Stimulated activated CD4-positive, alpha-beta T cell treated with anti-CD3 and anti-CD28 coated beads, Interleukin-2, amount 100 ng/mL, for 4 hours (primary cell): ENCODE measurements at regions not wholly inside any gene's neighbourhood (a gene's known extent, or its start where the extent isn't known, plus 50 kb on each side); places are given as distances from the start of the nearest gene placed in this dataset.
"Not testable (repeated sequence)": the region's sequence is repeated elsewhere in the genome, so short reads cannot be mapped to it uniquely, and the experiment has no call there.

Source experiments
- DNase-seq: peaks from one replicate; pipeline ENCODE4 v3.0.0-alpha.2; 2020; ENCODE audit warnings: low read depth

GRCh38 chr5:96319981-96320739, 112.9 kb downstream of the PCSK1 start:
- DNase-seq = not testable (repeated sequence)

GRCh38 chr5:96318569-96319110, 114.4 kb downstream of the PCSK1 start:
- no peak for DNase-seq

DNA sequence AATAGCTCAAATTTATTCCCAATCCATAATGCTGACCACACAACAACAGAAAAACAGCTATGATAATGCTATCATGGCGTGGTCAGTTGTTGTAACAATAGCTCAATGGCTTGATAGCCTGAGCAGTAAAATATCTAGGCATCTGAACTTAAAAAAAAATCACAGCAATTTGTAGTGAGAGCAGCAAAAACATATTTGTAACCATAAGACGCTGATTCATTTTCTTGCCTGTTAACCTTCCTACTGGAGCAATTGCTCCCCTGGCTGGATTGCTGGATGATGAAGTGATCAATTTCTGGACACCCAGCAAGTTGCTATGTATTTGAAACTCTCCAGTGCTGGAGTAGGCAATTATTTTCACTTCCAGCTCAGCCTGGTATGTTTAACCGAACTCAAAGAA, 115.1 kb downstream of the PCSK1 start:
- DNase-seq = no peak

DNA sequence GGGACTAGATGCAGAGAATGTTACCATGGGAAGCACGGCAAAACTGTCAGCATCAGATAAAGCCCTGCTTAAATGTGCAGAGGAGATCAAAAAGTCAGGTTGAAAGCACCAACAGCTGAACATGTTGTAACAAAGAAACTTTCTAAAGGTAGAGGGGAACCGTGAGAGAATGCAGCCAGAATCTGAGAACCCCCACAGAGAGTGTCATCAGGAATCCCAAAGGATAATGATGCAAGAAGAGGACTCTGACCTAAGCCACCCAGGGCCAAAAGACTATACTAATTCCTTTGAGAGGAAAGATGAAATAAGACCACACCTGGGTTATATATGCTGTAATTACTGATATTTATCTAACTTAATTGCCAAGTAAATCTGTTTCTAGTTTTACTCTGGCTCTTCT, 116.6 kb downstream of the PCSK1 start:
- DNase-seq = no peak

DNA sequence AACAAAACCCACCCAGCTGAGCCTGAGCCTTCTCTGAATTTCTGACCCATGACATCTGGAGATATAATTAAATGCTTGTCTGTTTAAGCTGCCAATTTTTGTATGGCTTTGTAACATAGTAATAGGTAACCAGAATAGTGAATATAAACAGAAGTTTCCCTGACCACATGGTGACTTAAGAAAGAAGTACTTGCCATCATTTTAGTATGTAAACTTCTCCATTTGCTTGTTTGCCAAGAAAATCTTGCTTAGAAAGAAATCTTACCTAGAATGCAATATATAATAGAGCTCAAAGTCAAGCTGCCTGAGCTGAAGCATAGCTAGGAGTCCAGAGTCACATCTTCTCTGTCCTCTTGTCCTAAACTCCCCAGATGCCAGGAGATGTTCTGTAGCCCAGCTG, 117.0 kb downstream of the PCSK1 start:
- DNase-seq = no peak

- DNase-seq = no peak
Measured at GRCh38 chr5:96315431-96315830, 117.6 kb downstream of the PCSK1 start.

DNA sequence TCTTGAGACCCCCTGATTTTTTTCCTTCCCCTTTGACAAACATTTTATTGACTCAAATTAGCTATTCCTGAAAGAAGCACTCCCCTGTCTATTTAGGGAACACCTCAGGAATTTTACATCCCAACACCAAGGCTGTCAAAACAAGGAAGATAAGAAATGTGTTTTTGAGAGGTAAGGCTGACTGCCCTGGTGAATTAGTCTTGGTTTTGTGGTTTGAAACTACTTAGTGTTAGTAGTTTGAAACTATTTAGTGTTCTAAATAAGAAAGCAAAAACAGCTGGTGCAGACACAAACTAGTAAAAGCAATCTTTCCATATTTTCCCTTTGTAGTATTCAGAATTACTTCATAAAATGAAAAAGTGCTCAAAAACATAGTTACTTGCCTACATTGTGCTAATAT, 120.7 kb downstream of the PCSK1 start:
- no peak for DNase-seq

DNA sequence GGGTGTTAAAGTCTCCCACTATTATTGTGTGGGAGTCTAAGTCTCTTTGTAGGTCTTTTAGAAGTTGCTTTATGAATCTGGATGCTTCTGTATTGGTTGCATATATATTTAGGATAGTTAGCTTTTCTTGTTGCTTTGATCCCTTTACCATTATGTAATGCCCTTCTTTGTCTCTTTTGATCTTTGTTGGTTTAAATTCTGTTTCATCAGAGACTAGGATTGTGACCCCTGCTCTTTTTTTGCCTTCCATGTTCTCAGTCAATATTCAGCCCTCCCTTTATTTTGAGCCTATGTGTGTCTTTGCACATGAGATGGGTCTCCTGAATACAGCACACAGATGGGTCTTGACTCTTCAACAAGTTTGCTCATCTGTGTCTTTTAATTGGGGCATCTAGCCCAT, 126.0 kb downstream of the PCSK1 start:
- DNase-seq = not testable (repeated sequence)

GRCh38 chr5:96302174-96302738, 130.8 kb downstream of the PCSK1 start:
- no peak for DNase-seq

GRCh38 chr5:96300976-96301375, 132.1 kb downstream of the PCSK1 start:
- no peak for DNase-seq

- no peak for DNase-seq
Measured at GRCh38 chr5:96297867-96298266, 135.2 kb downstream of the PCSK1 start.

DNA sequence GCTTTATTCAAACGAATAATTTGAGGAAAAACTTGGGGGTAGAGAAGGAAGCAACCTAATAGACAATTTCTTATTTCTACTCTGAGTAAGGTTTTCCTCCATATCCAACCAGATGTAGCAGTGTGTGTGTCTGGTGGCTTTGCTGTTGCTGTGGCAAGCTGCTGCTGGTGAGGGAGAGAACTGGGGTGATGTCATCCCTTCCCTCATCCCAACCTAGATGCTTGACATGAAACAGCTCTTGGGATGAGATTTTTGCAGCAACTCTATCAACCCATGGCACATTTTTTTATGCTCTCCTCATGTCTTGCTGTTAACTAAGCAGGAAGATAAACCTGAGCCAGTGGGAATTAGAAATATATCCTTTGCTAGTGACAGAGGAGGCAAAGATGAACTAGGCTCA, 135.8 kb downstream of the PCSK1 start:
- no peak for DNase-seq

DNA sequence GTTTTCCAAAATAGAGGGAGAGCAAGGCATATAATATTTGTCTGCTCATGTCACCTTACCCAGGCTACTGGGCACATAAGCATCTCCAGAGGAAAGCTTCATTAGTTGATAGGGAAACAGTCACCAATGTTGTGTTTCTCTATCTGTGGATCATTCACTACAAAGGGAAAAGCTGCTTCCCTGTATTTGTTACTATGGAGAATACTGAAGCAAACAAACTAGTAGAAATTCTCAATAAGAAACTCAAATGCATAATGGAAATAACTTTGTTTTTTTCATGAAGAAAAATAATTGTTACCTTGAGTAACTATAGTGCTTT, 138.2 kb downstream of the PCSK1 start:
- DNase-seq = no peak

GRCh38 chr5:96293966-96294883, 138.8 kb downstream of the PCSK1 start:
- DNase-seq = no peak

- no peak for DNase-seq
Measured at GRCh38 chr5:96292582-96293247, 140.3 kb downstream of the PCSK1 start.

DNA sequence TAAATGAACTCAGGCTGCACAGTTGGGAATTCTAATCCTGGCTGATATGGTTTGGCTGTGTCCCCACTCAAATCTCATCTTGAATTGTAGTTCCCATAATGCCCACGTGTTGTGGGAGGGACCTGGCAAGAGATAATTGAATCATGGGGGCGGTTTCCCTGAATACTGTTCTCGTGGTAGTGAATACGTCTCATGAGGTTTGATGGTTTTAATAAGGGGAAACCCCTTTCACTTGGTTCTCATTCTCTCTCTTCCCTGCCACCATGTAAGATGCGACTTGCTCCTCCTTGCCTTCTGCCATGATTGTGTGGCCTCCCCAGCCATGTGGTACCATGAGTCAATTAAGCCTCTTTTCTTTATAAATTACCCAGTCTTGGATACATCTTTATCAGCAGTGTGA, 143.8 kb downstream of the PCSK1 start:
- not testable (repeated sequence) for DNase-seq

DNA sequence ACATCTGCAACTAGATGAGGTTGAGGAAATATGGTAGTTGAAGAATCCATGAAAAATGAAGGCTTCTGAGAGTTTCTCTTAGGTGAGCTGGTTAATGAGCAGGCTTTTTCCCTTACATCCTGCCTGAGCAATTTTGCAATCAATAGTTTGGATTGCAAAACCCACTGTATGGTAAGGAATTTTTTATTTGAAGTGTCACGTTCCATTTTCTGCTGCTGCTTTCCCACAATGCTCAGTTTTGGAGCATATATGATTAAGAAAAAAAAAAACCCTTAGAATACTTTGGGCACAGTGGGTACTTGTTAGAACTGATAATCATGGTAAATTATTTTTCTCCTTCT, 144.2 kb downstream of the PCSK1 start:
- no peak for DNase-seq

DNA sequence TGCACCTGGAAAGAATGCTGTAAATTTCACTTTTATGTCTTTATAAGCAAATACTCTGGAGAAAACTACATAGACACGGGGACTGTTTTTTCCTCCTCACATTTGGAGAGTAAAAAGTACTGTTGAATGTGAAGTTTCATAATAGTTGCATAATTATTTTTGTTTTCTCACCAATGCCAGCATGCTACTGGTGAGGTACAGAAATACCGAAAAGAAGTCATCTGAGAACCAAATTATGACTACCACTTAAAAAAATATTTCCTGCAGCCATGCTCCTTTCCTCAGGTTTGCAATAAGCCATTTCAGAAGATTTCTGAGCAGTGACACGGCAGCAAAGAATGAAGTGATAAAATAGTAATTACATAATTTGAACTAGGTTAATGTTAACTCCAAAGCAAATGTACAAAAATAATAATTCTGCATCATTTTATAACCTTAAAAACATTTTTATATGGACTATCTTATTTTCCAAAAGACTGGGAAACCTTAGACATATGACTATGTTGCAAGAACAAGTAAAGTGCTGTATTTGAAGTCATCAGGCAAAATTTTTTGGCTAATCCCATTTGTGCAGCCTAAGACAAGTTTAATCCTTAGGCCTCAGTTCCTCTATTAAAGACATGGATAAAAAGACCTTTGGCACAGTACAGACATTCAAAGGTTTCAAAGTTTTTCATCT, 144.7 kb downstream of the PCSK1 start:
- no peak for DNase-seq

- no peak for DNase-seq
Measured at GRCh38 chr5:96287136-96287535, 145.9 kb downstream of the PCSK1 start.

GRCh38 chr5:96285823-96286222, 147.2 kb downstream of the PCSK1 start:
- no peak for DNase-seq

- DNase-seq = no peak
Measured at GRCh38 chr5:96284727-96285389, 148.2 kb downstream of the PCSK1 start.
